ENCODE measurements at regions not wholly inside any gene's neighbourhood (a gene's known extent, or its start where the extent isn't known, plus 50 kb on each side); places are given as distances from the start of the nearest gene placed in this dataset.
A peak's percentile ranks its signal among the peaks of the same experiment; 100 is the strongest.

GRCh38 chr2:54360055-54360792 is 95.9 kb upstream of the SPTBN1 start:
- Histone ChIP-seq H3K4me1 (ENCODE audit: control insufficient read depth, extremely low read depth, insufficient read depth, low read length) (peaks cover 4% of the 10 kb centered on the region), H2AFZ (ENCODE audit: control insufficient read depth, low read length) (peak overlapping the region; percentile 85), H3K27ac (ENCODE audit: control insufficient read depth, insufficient read depth, low read length) (no peak overlapping the region), H3K4me2 (ENCODE audit: control insufficient read depth, extremely low read depth, insufficient read depth, low read depth, low read length) (peak overlapping the region; percentile 59), H3K27me3 (ENCODE audit: control insufficient read depth, extremely low read depth, insufficient read depth, low read length) (no peaks in the 10 kb centered on the region), H4K20me1 (ENCODE audit: control insufficient read depth, extremely low read depth, insufficient read depth, low read length) (no peaks in the 10 kb centered on the region), H3K9ac (ENCODE audit: control insufficient read depth, extremely low read depth, insufficient read depth, low read length) (no peak overlapping the region), H3K9me1 (ENCODE audit: control insufficient read depth, extremely low read depth, insufficient read depth, low read length) (no peaks in the 10 kb centered on the region), H3K9me3 (ENCODE audit: control insufficient read depth, low read depth, low read length) (no peaks in the 10 kb centered on the region), H3K4me3 (ENCODE audit: control insufficient read depth in 2 of 3, extremely low read depth in 1 of 3, insufficient read depth in 2 of 3, low read depth in 1 of 3, low read length in 3 of 3) (peak overlapping the region in 1 of 3 experiments; percentile 11), H3K36me3 (ENCODE audit: control insufficient read depth in 2 of 2, extremely low read depth in 1 of 2, insufficient read depth in 2 of 2, low read length in 2 of 2) (no peaks in the 10 kb centered on the region), H3K79me2 (ENCODE audit: control insufficient read depth, insufficient read depth, low read length) (no peaks in the 10 kb centered on the region)
- DNase-seq (ENCODE audit: low read depth, low spot score) (no peak), FAIRE-seq (no peak)
- dilution Hi-C loops (cut with MboI; ENCODE audit: extremely low pct_ligation_motif_present, low sequenced_read_pairs): no loop called here
- TF ChIP-seq EZH2 (IDR thresholded peaks at IDR 0.05; ENCODE audit: low read length): no peak
- no peak for TF ChIP-seq CTCF (optimal IDR thresholded peaks at IDR 0.05 in 1 of 3, IDR thresholded peaks at IDR 0.05 in 1 of 3, conservative IDR thresholded peaks at IDR 0.05 in 1 of 3; ENCODE audit: extremely low read depth in 1 of 3, insufficient read depth in 2 of 3, low read length in 3 of 3)

GRCh38 chr2:54364409-54364808 is 91.7 kb upstream of the SPTBN1 start:
- dilution Hi-C loops (cut with MboI; ENCODE audit: extremely low pct_ligation_motif_present, low sequenced_read_pairs): no loop called here
- peaks cover 4% of the 10 kb centered on the region for H3K4me1 ChIP-seq (ENCODE audit: control insufficient read depth, extremely low read depth, insufficient read depth, low read length)
- no peaks in the 10 kb centered on the region for H3K9me1 ChIP-seq (ENCODE audit: control insufficient read depth, extremely low read depth, insufficient read depth, low read length)
- no peak overlapping the region for H3K4me3 ChIP-seq (ENCODE audit: control insufficient read depth in 2 of 3, extremely low read depth in 1 of 3, insufficient read depth in 2 of 3, low read depth in 1 of 3, low read length in 3 of 3)
- no peaks in the 10 kb centered on the region for H3K27me3 ChIP-seq (ENCODE audit: control insufficient read depth, extremely low read depth, insufficient read depth, low read length)
- no peak overlapping the region for H3K27ac ChIP-seq (ENCODE audit: control insufficient read depth, insufficient read depth, low read length)
- FAIRE-seq: no peak
- peaks cover 5% of the 10 kb centered on the region for H3K9me3 ChIP-seq (ENCODE audit: control insufficient read depth, low read depth, low read length)
- TF ChIP-seq CTCF (optimal IDR thresholded peaks at IDR 0.05 in 1 of 3, IDR thresholded peaks at IDR 0.05 in 1 of 3, conservative IDR thresholded peaks at IDR 0.05 in 1 of 3; ENCODE audit: extremely low read depth in 1 of 3, insufficient read depth in 2 of 3, low read length in 3 of 3): no peak
- no peak for TF ChIP-seq EZH2 (IDR thresholded peaks at IDR 0.05; ENCODE audit: low read length)
- H4K20me1 ChIP-seq (ENCODE audit: control insufficient read depth, extremely low read depth, insufficient read depth, low read length): no peaks in the 10 kb centered on the region
- no peak overlapping the region for H2AFZ ChIP-seq (ENCODE audit: control insufficient read depth, low read length)
- H3K36me3 ChIP-seq (ENCODE audit: control insufficient read depth in 2 of 2, extremely low read depth in 1 of 2, insufficient read depth in 2 of 2, low read length in 2 of 2): no peaks in the 10 kb centered on the region
- H3K9ac ChIP-seq (ENCODE audit: control insufficient read depth, extremely low read depth, insufficient read depth, low read length): no peak overlapping the region
- no peaks in the 10 kb centered on the region for H3K79me2 ChIP-seq (ENCODE audit: control insufficient read depth, insufficient read depth, low read length)
- H3K4me2 ChIP-seq (ENCODE audit: control insufficient read depth, extremely low read depth, insufficient read depth, low read depth, low read length): no peak overlapping the region
- no peak for DNase-seq (ENCODE audit: low read depth, low spot score)

Data from keratinocyte (primary cell).